ENCODE measurements at regions not wholly inside any gene's neighbourhood (a gene's known extent, or its start where the extent isn't known, plus 50 kb on each side); places are given as distances from the start of the nearest gene placed in this dataset.
"Not testable (repeated sequence)": the region's sequence is repeated elsewhere in the genome, so short reads cannot be mapped to it uniquely, and the experiment has no call there.

DNA sequence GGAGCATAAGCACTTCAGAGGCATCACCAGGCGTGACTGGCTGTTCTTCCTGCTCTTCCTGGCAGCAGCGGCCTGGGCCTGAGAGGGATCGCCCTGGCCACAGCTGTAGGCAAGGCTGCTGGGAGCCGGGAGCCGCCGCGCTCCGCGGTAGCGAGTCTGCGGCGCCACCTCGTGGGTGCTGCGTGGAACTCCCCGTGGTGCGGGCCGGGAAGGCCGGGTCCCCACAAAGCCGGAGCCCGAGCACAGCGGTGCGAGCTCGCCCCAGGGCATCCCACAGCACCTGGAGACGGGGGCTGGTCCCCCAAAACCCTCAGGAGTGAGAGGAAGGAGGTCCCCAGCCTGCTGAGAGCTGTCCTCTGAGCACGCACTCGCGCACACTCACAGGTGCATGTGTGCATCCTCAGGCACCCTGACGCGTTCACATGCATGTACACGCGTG, 1546.5 kb downstream of the RPIA start:
- TF ChIP-seq, protein P1, sequence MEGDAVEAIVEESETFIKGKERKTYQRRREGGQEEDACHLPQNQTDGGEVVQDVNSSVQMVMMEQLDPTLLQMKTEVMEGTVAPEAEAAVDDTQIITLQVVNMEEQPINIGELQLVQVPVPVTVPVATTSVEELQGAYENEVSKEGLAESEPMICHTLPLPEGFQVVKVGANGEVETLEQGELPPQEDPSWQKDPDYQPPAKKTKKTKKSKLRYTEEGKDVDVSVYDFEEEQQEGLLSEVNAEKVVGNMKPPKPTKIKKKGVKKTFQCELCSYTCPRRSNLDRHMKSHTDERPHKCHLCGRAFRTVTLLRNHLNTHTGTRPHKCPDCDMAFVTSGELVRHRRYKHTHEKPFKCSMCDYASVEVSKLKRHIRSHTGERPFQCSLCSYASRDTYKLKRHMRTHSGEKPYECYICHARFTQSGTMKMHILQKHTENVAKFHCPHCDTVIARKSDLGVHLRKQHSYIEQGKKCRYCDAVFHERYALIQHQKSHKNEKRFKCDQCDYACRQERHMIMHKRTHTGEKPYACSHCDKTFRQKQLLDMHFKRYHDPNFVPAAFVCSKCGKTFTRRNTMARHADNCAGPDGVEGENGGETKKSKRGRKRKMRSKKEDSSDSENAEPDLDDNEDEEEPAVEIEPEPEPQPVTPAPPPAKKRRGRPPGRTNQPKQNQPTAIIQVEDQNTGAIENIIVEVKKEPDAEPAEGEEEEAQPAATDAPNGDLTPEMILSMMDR (IDR thresholded peaks at IDR 0.05): peak; percentile 36
- not testable (repeated sequence) for TF ChIP-seq POLR2AphosphoS5 (IDR thresholded peaks at IDR 0.05; ENCODE audit: low read depth, low read length)
- TF ChIP-seq, protein P2, sequence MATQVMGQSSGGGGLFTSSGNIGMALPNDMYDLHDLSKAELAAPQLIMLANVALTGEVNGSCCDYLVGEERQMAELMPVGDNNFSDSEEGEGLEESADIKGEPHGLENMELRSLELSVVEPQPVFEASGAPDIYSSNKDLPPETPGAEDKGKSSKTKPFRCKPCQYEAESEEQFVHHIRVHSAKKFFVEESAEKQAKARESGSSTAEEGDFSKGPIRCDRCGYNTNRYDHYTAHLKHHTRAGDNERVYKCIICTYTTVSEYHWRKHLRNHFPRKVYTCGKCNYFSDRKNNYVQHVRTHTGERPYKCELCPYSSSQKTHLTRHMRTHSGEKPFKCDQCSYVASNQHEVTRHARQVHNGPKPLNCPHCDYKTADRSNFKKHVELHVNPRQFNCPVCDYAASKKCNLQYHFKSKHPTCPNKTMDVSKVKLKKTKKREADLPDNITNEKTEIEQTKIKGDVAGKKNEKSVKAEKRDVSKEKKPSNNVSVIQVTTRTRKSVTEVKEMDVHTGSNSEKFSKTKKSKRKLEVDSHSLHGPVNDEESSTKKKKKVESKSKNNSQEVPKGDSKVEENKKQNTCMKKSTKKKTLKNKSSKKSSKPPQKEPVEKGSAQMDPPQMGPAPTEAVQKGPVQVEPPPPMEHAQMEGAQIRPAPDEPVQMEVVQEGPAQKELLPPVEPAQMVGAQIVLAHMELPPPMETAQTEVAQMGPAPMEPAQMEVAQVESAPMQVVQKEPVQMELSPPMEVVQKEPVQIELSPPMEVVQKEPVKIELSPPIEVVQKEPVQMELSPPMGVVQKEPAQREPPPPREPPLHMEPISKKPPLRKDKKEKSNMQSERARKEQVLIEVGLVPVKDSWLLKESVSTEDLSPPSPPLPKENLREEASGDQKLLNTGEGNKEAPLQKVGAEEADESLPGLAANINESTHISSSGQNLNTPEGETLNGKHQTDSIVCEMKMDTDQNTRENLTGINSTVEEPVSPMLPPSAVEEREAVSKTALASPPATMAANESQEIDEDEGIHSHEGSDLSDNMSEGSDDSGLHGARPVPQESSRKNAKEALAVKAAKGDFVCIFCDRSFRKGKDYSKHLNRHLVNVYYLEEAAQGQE (IDR thresholded peaks at IDR 0.05; ENCODE audit: insufficient read depth in 1 of 2, low read depth in 2 of 2, low read length in 1 of 2): not testable (repeated sequence)

Data from Panc1 (cell line).